ENCODE measurements at regions not wholly inside any gene's neighbourhood (a gene's known extent, or its start where the extent isn't known, plus 50 kb on each side); places are given as distances from the start of the nearest gene placed in this dataset.

GRCh38 chr13:76750126-76750525 lies 136.1 kb downstream of the KCTD12 start:
- H3K27me3 Mint-ChIP-seq: peaks cover 8% of the 10 kb centered on the region
- no peaks in the 10 kb centered on the region for H3K36me3 Mint-ChIP-seq (ENCODE audit: low read depth)
- no peak overlapping the region for H3K27ac Mint-ChIP-seq
- ATAC-seq (replicated peaks): no peak
- H3K4me3 Mint-ChIP-seq: no peak overlapping the region
- H3K9me3 Mint-ChIP-seq: no peaks in the 10 kb centered on the region
- H3K4me1 Mint-ChIP-seq: no peaks in the 10 kb centered on the region

DNA sequence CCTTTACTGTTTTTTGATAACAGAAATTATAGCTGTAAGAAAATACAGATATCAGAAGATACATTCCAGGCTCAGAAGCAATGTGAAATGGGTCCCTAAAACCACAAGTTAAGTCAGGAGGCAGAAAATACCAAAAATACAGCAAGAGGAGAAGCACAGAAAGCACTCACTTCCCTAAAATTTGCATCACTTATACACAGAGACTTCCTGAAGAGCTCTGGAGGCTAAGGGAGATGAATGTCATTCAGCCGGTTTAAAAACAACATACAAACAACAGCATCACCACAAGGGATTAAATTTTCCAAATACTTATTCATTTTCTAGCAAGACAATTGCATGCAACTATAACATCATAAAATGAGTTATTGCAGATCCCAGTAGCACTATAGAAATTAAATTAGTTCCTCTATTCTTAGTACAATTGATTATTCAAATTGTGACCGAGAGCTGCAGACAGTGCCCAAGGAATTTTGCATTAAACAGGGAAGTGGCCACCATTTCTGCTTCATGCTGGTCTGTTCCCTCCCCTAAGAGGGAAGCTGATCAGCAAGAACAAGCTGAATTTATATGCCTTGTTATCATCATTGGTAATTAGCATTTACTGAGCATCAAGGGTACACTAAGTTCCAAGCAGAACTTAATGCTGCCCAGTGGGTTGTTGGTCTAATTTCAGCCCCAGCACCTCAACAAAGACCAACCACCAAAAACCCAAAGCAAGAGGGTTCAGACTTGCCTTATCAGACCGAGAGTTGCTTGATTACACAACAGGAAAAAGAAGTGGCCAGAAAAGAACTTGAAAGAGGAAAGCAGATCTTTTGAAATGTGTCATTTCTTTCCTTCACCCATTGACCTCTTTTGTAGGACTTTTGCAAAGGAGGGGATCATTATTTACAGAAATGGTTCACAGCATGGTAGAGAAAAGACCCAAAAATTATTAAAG lies 140.7 kb downstream of the KCTD12 start:
- Mint-ChIP-seq H3K4me3 (no peak overlapping the region), H3K27me3 (peaks cover 14% of the 10 kb centered on the region), H3K36me3 (ENCODE audit: low read depth) (no peaks in the 10 kb centered on the region), H3K27ac (no peak overlapping the region), H3K9me3 (no peaks in the 10 kb centered on the region), H3K4me1 (no peaks in the 10 kb centered on the region)
- no peak for ATAC-seq (replicated peaks)

DNA sequence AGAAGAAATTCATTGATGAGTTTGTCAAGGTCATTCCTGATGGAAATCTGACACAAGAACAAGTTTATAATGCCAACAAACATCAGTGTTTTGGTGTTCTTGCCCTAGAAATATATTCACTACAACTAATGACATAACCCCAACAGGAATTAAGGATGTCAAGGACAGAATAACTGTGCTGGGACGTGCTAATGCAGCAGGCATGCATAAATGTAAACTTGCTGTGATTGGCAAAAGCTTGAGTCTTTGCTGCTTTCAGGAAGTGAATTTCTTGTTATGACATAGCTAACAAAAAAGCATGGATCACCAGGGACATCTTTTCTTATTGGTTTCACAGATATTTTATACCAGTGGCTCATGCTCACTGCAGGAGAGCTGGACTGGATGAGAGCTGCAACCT lies 144.6 kb downstream of the KCTD12 start:
- Mint-ChIP-seq H3K9me3 (no peaks in the 10 kb centered on the region), H3K4me1 (no peaks in the 10 kb centered on the region), H3K4me3 (no peak overlapping the region), H3K27me3 (peaks cover 23% of the 10 kb centered on the region), H3K27ac (no peak overlapping the region), H3K36me3 (ENCODE audit: low read depth) (no peaks in the 10 kb centered on the region)
- ATAC-seq (replicated peaks): no peak

GRCh38 chr13:76741046-76741445 lies 145.2 kb downstream of the KCTD12 start:
- Mint-ChIP-seq H3K4me1 (no peaks in the 10 kb centered on the region), H3K27ac (no peak overlapping the region), H3K4me3 (no peak overlapping the region), H3K36me3 (ENCODE audit: low read depth) (no peaks in the 10 kb centered on the region), H3K9me3 (no peaks in the 10 kb centered on the region), H3K27me3 (peaks cover 23% of the 10 kb centered on the region)
- no peak for ATAC-seq (replicated peaks)

GRCh38 chr13:76738616-76739015 lies 147.6 kb downstream of the KCTD12 start:
- ATAC-seq (replicated peaks): no peak
- H3K36me3 Mint-ChIP-seq (ENCODE audit: low read depth): no peaks in the 10 kb centered on the region
- no peaks in the 10 kb centered on the region for H3K4me1 Mint-ChIP-seq
- H3K4me3 Mint-ChIP-seq: no peak overlapping the region
- no peaks in the 10 kb centered on the region for H3K9me3 Mint-ChIP-seq
- no peak overlapping the region for H3K27ac Mint-ChIP-seq
- peaks cover 22% of the 10 kb centered on the region for H3K27me3 Mint-ChIP-seq

- no peak for ATAC-seq (replicated peaks)
- no peaks in the 10 kb centered on the region for H3K36me3 Mint-ChIP-seq (ENCODE audit: low read depth)
- no peak overlapping the region for H3K27ac Mint-ChIP-seq
Measured at GRCh38 chr13:76737526-76737925, 148.7 kb downstream of the KCTD12 start.

DNA sequence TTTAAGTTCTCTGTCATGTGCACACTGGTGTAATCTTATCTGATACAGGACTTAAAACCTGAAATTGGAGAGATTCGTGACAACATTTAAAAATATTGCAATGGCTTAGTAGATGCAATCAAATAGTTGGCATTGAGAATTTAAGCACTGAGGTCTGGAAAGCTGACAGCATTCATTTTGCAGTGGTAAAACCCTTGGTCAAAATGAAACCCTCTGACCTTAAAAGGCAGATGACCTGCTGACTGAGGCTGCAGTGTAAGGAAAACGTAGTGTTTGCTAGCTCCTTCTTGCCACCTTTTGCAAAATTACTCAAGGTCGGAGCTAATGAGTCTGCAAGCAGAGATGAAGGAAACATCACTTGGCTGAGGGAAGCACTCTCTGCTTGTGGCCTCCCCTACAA lies 150.6 kb downstream of the KCTD12 start:
- peaks cover 19% of the 10 kb centered on the region for H3K27me3 Mint-ChIP-seq
- ATAC-seq (replicated peaks): no peak
- no peak overlapping the region for H3K4me3 Mint-ChIP-seq
- H3K36me3 Mint-ChIP-seq (ENCODE audit: low read depth): no peaks in the 10 kb centered on the region
- no peak overlapping the region for H3K27ac Mint-ChIP-seq
- H3K9me3 Mint-ChIP-seq: no peaks in the 10 kb centered on the region
- H3K4me1 Mint-ChIP-seq: no peaks in the 10 kb centered on the region

More at GRCh38 chr13:76737526-76737925, 148.7 kb downstream of the KCTD12 start:
- Mint-ChIP-seq H3K27me3 (peaks cover 22% of the 10 kb centered on the region), H3K4me1 (no peaks in the 10 kb centered on the region), H3K9me3 (no peaks in the 10 kb centered on the region), H3K4me3 (no peak overlapping the region)

DNA sequence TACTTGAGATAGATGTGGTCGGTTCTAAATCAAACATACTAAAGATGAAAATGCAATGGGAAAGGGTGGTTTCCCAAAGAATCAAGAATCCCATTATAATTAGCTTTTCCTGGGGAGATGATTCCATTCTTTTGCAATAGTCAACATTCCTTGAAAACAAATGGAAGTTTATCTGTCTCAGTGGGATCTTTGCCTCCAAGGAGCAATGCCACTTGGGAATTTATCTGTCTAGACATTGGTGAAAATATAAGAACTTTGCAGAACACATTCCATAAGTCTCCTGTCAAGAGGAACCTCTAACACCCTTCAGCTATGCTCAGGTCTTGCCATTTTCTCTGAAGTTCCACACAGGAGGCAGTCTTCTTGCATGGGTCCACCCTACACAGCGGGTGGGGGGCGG lies 152.5 kb downstream of the KCTD12 start:
- Mint-ChIP-seq H3K27ac (no peak overlapping the region), H3K4me1 (no peaks in the 10 kb centered on the region), H3K4me3 (no peak overlapping the region), H3K27me3 (peaks cover 10% of the 10 kb centered on the region), H3K9me3 (no peaks in the 10 kb centered on the region), H3K36me3 (ENCODE audit: low read depth) (no peaks in the 10 kb centered on the region)
- ATAC-seq (replicated peaks): no peak

DNA sequence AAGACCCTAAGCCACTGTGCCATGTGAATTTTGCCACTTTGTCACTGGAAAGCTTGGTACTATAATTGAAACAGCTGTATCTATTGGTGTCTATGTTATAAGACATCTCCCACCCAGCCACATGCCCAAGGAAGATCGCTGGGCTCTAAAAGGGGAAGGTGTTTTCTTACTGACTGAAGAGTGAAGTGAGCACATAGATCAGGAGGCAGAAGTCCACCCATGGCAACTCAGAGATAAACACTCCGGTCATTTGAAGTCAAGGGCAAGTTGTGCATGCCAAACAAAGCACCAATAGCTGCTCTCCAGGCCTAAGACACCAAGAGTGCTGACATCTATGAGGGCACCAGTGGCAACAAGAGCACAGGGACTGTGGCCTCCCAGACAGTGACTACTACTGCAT lies 153.8 kb downstream of the KCTD12 start:
- Mint-ChIP-seq H3K36me3 (ENCODE audit: low read depth) (no peaks in the 10 kb centered on the region), H3K27ac (no peak overlapping the region), H3K4me1 (no peaks in the 10 kb centered on the region), H3K4me3 (no peak overlapping the region), H3K27me3 (peaks cover 8% of the 10 kb centered on the region), H3K9me3 (no peaks in the 10 kb centered on the region)
- no peak for ATAC-seq (replicated peaks)

DNA sequence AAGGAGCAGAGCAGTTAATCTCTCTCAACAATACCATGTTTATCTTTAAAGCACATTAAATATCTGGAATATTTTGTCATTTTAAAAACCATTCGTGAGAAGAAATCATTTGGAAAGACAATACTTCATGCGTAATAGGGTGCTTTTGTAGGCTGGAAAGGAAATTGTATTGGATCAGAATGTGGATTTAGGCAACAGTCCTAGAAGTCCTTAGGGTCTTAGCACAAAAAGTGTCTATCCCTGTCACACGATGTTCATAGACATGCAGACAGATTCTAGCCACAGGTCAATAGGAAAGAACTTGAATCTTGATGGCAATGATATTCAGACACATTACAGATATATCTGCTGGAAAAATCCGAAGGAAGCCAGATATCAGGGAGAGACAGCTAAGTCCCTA lies 156.0 kb downstream of the KCTD12 start:
- Mint-ChIP-seq H3K36me3 (ENCODE audit: low read depth) (no peaks in the 10 kb centered on the region), H3K9me3 (no peaks in the 10 kb centered on the region), H3K4me1 (no peaks in the 10 kb centered on the region), H3K4me3 (no peak overlapping the region), H3K27me3 (peaks cover 6% of the 10 kb centered on the region), H3K27ac (no peak overlapping the region)
- no peak for ATAC-seq (replicated peaks)

DNA sequence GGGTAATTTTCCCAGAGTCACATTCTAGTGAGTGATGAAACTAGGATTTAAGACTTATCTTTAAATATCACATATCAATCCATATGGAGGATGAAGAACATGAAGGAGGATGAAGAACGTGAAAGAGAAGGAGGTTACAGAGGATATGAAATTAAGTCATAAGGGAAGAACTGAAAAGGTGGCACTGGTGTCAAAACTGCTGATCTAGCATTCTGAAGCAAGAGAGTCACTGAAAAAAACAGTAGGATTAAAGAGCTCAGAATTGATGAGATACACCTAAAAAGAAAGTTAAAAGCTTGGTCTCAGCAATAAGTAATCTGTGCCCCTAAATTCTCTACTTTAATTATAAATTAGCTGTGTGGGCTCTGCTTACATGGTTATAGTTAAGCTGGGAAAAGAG lies 156.5 kb downstream of the KCTD12 start:
- Mint-ChIP-seq H3K4me3 (no peak overlapping the region), H3K36me3 (ENCODE audit: low read depth) (no peaks in the 10 kb centered on the region), H3K27ac (no peak overlapping the region), H3K9me3 (no peaks in the 10 kb centered on the region), H3K27me3 (peaks cover 6% of the 10 kb centered on the region), H3K4me1 (no peaks in the 10 kb centered on the region)
- no peak for ATAC-seq (replicated peaks)

DNA sequence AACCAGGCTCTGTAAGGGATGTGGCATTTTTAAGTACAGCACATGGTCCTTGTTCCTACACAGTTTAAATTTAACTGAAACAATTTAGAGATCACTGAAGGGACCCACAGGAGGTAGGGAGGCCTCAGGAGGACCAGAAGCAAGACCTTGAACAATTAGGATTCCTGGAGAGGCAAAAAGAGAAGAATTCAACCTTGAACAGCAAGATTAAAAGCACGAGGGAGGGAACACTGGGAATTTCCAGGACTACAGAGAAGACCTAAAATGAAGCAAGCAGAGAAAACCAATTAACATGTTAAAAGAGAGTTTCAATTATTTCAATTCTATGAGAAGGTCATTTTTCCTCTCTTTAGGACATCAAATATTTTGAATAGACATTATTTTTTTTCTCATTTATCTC lies 160.3 kb downstream of the KCTD12 start:
- H3K27ac Mint-ChIP-seq: no peak overlapping the region

GRCh38 chr13:76725211-76725610 lies 161.0 kb downstream of the KCTD12 start:
- no peaks in the 10 kb centered on the region for H3K36me3 Mint-ChIP-seq (ENCODE audit: low read depth)
- H3K4me1 Mint-ChIP-seq: no peaks in the 10 kb centered on the region
- no peak overlapping the region for H3K27ac Mint-ChIP-seq
- H3K9me3 Mint-ChIP-seq: no peaks in the 10 kb centered on the region
- H3K27me3 Mint-ChIP-seq: no peaks in the 10 kb centered on the region
- no peak overlapping the region for H3K4me3 Mint-ChIP-seq
- no peak for ATAC-seq (replicated peaks)

More for the DNA sequence above, 160.3 kb downstream of the KCTD12 start:
- no peaks in the 10 kb centered on the region for H3K9me3 Mint-ChIP-seq
- no peaks in the 10 kb centered on the region for H3K27me3 Mint-ChIP-seq
- H3K4me1 Mint-ChIP-seq: no peaks in the 10 kb centered on the region
- no peaks in the 10 kb centered on the region for H3K36me3 Mint-ChIP-seq (ENCODE audit: low read depth)
- no peak for ATAC-seq (replicated peaks)
- H3K4me3 Mint-ChIP-seq: no peak overlapping the region

- Mint-ChIP-seq H3K4me1 (no peaks in the 10 kb centered on the region), H3K27me3 (no peaks in the 10 kb centered on the region), H3K4me3 (no peak overlapping the region)
Measured at GRCh38 chr13:76724421-76724820, 161.8 kb downstream of the KCTD12 start.

GRCh38 chr13:76723551-76724232 lies 162.5 kb downstream of the KCTD12 start:
- Mint-ChIP-seq H3K36me3 (ENCODE audit: low read depth) (no peaks in the 10 kb centered on the region), H3K4me3 (no peak overlapping the region), H3K4me1 (no peaks in the 10 kb centered on the region), H3K27ac (no peak overlapping the region), H3K27me3 (no peaks in the 10 kb centered on the region), H3K9me3 (no peaks in the 10 kb centered on the region)
- ATAC-seq (replicated peaks): peak; percentile 29

More at GRCh38 chr13:76724421-76724820, 161.8 kb downstream of the KCTD12 start:
- no peak overlapping the region for H3K27ac Mint-ChIP-seq
- ATAC-seq (replicated peaks): no peak
- no peaks in the 10 kb centered on the region for H3K9me3 Mint-ChIP-seq
- no peaks in the 10 kb centered on the region for H3K36me3 Mint-ChIP-seq (ENCODE audit: low read depth)
